ENCODE measurements at regions not wholly inside any gene's neighbourhood (a gene's known extent, or its start where the extent isn't known, plus 50 kb on each side); places are given as distances from the start of the nearest gene placed in this dataset.

DNA sequence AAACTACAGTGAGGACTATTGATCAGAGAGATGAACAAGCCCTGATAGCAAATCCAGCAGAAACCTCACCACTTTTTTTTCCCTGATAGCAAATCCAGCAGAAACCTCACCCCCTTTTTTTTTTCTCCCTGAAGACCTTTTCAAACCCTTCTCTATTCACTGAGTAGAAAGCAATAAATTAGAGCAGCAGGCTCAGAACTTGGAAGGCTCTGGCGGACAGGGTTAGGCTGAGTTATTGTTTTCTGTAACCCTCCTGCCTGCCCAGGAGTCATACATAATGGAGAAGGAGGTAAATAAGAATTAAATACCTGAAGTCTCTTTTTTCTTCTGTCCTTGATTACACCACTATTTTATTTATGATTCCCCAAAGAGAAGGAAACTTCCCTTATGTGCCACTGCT lies 136.3 kb upstream of the SNX2 start:
- TF ChIP-seq, protein P1, sequence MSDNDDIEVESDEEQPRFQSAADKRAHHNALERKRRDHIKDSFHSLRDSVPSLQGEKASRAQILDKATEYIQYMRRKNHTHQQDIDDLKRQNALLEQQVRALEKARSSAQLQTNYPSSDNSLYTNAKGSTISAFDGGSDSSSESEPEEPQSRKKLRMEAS (IDR thresholded peaks at IDR 0.05; ENCODE audit: low read depth, low read length), result no peak
- no peak for TF ChIP-seq POLR2A (IDR thresholded peaks at IDR 0.05; ENCODE audit: extremely low read depth, insufficient read length)
- TF ChIP-seq, protein P2, sequence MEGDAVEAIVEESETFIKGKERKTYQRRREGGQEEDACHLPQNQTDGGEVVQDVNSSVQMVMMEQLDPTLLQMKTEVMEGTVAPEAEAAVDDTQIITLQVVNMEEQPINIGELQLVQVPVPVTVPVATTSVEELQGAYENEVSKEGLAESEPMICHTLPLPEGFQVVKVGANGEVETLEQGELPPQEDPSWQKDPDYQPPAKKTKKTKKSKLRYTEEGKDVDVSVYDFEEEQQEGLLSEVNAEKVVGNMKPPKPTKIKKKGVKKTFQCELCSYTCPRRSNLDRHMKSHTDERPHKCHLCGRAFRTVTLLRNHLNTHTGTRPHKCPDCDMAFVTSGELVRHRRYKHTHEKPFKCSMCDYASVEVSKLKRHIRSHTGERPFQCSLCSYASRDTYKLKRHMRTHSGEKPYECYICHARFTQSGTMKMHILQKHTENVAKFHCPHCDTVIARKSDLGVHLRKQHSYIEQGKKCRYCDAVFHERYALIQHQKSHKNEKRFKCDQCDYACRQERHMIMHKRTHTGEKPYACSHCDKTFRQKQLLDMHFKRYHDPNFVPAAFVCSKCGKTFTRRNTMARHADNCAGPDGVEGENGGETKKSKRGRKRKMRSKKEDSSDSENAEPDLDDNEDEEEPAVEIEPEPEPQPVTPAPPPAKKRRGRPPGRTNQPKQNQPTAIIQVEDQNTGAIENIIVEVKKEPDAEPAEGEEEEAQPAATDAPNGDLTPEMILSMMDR (IDR thresholded peaks at IDR 0.05; ENCODE audit: low read depth, low read length), result no peak
